HepG2 (cell line): ENCODE measurements at regions not wholly inside any gene's neighbourhood (a gene's known extent, or its start where the extent isn't known, plus 50 kb on each side); places are given as distances from the start of the nearest gene placed in this dataset.

Experiments
- ATAD3A ChIP-seq: sonication (generic); formaldehyde crosslinking; IDR thresholded peaks from 2 replicates; pipeline ENCODE4 v1.4.0; 2020; ENCODE audit warnings: missing genetic modification reagents
- IKZF1 ChIP-seq: fragments of 450-650 bp; IDR thresholded peaks from 2 replicates; pipeline ENCODE4 v1.7.1; 2016
- KLF12 ChIP-seq: sonication (generic); formaldehyde crosslinking; IDR thresholded peaks from 2 replicates; pipeline ENCODE4 v1.4.0; 2020; ENCODE audit warnings: missing genetic modification reagents, borderline replicate concordance
- MATR3 ChIP-seq: sonication (generic); formaldehyde crosslinking; IDR thresholded peaks from 2 replicates; pipeline ENCODE4 v1.4.0; 2020; ENCODE audit warnings: missing genetic modification reagents
- MEF2D ChIP-seq: sonication (generic); formaldehyde crosslinking; IDR thresholded peaks from 2 replicates; pipeline ENCODE4 v1.5.1; 2020; ENCODE audit warnings: mild to moderate bottlenecking, missing genetic modification reagents
- MYNN ChIP-seq: sonication (generic); formaldehyde crosslinking; IDR thresholded peaks from 2 replicates; pipeline ENCODE4 v1.4.0; 2020; ENCODE audit warnings: mild to moderate bottlenecking, low read depth, missing genetic modification reagents
- NKX3-1 ChIP-seq: sonication (generic); formaldehyde crosslinking; IDR thresholded peaks from 2 replicates; pipeline ENCODE4 v1.5.0; 2020; ENCODE audit warnings: missing genetic modification reagents
- SIX4 ChIP-seq: sonication (generic); formaldehyde crosslinking; IDR thresholded peaks from 2 replicates; pipeline ENCODE4 v1.4.0; 2020; ENCODE audit warnings: missing genetic modification reagents
- SP140L ChIP-seq: sonication (generic); formaldehyde crosslinking; IDR thresholded peaks from 2 replicates; pipeline ENCODE4 v1.4.0; 2020; ENCODE audit warnings: missing genetic modification reagents, borderline replicate concordance
- TCF12 ChIP-seq, 2 experiments: fragments of 450-650 bp in 1 of 2; sonication (generic) in 1 of 2; formaldehyde crosslinking in 1 of 2; IDR thresholded peaks; 2 replicates each; pipeline versions ENCODE4 v1.6.1 to v1.8.0; 2017 to 2022; ENCODE audit warnings: antibody characterized with exemption in 1 of 2, mild to moderate bottlenecking in 1 of 2, missing genetic modification reagents in 1 of 2, moderate library complexity in 1 of 2
- U2AF2 ChIP-seq: fragments of 200-400 bp; formaldehyde crosslinking; IDR thresholded peaks from 2 replicates; pipeline ENCODE4 v1.6.1; 2017; ENCODE audit warnings: low read depth, mild to moderate bottlenecking, low read length
- ZMAT5 ChIP-seq: sonication (generic); formaldehyde crosslinking; IDR thresholded peaks from 2 replicates; pipeline ENCODE4 v1.5.0; 2020; ENCODE audit warnings: mild to moderate bottlenecking, low read depth, missing genetic modification reagents, borderline replicate concordance
- ZNF512B ChIP-seq: sonication (generic); formaldehyde crosslinking; IDR thresholded peaks from 2 replicates; pipeline ENCODE4 v1.5.1; 2020; ENCODE audit warnings: missing genetic modification reagents, mild to moderate bottlenecking, borderline replicate concordance
- ZNF552 ChIP-seq: sonication (generic); formaldehyde crosslinking; IDR thresholded peaks from 2 replicates; pipeline ENCODE4 v1.9.0; 2022; ENCODE audit warnings: missing genetic modification reagents, mild to moderate bottlenecking, borderline replicate concordance
- ZNF7 ChIP-seq: IDR thresholded peaks from 2 replicates; pipeline ENCODE4 v1.6.1; 2016; ENCODE audit warnings: missing biosample characterization, missing genetic modification reagents
- ZNF720 ChIP-seq: sonication (generic); formaldehyde crosslinking; IDR thresholded peaks from 2 replicates; pipeline ENCODE4 v1.4.0; 2020; ENCODE audit warnings: missing genetic modification reagents
- ZNF776 ChIP-seq: sonication (generic); formaldehyde crosslinking; IDR thresholded peaks from 2 replicates; pipeline ENCODE4 v1.4.0; 2020; ENCODE audit warnings: mild to moderate bottlenecking, missing genetic modification reagents
- TF ChIP-seq, protein P1 (sequence below): sonication (generic); formaldehyde crosslinking; IDR thresholded peaks from 2 replicates; pipeline ENCODE4 v1.4.0; 2020; ENCODE audit warnings: missing genetic modification reagents
- TF ChIP-seq, protein P2 (sequence below): sonication (generic); formaldehyde crosslinking; IDR thresholded peaks from 2 replicates; pipeline ENCODE4 v1.4.0; 2020; ENCODE audit warnings: missing genetic modification reagents
- TF ChIP-seq, protein P3 (sequence below): sonication (generic); formaldehyde crosslinking; IDR thresholded peaks from 2 replicates; pipeline ENCODE4 v1.4.0; 2020; ENCODE audit warnings: missing genetic modification reagents
- TF ChIP-seq, protein P4 (sequence below): sonication (generic); formaldehyde crosslinking; IDR thresholded peaks from 2 replicates; pipeline ENCODE4 v1.9.0; 2021; ENCODE audit warnings: missing genetic modification reagents, borderline replicate concordance
- TF ChIP-seq, protein P5 (sequence below): sonication (generic); formaldehyde crosslinking; IDR thresholded peaks from 2 replicates; pipeline ENCODE4 v1.9.0; 2021; ENCODE audit warnings: missing genetic modification reagents, mild to moderate bottlenecking, borderline replicate concordance

- TF ChIP-seq ZNF776 (CRISPR knock-in tag) (no peak), NKX3-1 (CRISPR knock-in tag) (no peak), SP140L (no peak), MYNN (CRISPR knock-in tag) (no peak), SIX4 (no peak), ZNF7 (CRISPR knock-in tag) (no peak), ZNF552 (CRISPR knock-in tag) (no peak), ATAD3A (CRISPR knock-in tag) (no peak), MATR3 (CRISPR knock-in tag) (no peak), U2AF2 (no peak), IKZF1 (no peak), MEF2D (CRISPR knock-in tag) (0 out of 2 replicates have a peak, but pooled peaks have one; percentile 17), KLF12 (CRISPR knock-in tag) (no peak), ZNF720 (CRISPR knock-in tag) (no peak), ZNF512B (CRISPR knock-in tag) (no peak), ZMAT5 (CRISPR knock-in tag) (no peak), TCF12 (IDR thresholded peaks at IDR 0.05) (no peak), TCF12 (CRISPR knock-in tag; IDR thresholded peaks at IDR 0.05) (no peak)
- TF ChIP-seq, protein P1, sequence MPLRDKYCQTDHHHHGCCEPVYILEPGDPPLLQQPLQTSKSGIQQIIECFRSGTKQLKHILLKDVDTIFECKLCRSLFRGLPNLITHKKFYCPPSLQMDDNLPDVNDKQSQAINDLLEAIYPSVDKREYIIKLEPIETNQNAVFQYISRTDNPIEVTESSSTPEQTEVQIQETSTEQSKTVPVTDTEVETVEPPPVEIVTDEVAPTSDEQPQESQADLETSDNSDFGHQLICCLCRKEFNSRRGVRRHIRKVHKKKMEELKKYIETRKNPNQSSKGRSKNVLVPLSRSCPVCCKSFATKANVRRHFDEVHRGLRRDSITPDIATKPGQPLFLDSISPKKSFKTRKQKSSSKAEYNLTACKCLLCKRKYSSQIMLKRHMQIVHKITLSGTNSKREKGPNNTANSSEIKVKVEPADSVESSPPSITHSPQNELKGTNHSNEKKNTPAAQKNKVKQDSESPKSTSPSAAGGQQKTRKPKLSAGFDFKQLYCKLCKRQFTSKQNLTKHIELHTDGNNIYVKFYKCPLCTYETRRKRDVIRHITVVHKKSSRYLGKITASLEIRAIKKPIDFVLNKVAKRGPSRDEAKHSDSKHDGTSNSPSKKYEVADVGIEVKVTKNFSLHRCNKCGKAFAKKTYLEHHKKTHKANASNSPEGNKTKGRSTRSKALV (CRISPR knock-in tag), result no peak
- TF ChIP-seq, protein P2, sequence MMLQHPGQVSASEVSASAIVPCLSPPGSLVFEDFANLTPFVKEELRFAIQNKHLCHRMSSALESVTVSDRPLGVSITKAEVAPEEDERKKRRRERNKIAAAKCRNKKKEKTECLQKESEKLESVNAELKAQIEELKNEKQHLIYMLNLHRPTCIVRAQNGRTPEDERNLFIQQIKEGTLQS (CRISPR knock-in tag), result no peak
- TF ChIP-seq, protein P3, sequence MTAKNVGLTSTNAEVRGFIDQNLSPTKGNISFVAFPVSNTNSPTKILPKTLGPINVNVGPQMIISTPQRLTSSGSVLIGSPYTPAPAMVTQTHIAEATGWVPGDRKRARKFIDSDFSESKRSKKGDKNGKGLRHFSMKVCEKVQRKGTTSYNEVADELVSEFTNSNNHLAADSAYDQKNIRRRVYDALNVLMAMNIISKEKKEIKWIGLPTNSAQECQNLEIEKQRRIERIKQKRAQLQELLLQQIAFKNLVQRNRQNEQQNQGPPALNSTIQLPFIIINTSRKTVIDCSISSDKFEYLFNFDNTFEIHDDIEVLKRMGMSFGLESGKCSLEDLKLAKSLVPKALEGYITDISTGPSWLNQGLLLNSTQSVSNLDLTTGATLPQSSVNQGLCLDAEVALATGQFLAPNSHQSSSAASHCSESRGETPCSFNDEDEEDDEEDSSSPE (CRISPR knock-in tag), result no peak
- TF ChIP-seq, protein P4, sequence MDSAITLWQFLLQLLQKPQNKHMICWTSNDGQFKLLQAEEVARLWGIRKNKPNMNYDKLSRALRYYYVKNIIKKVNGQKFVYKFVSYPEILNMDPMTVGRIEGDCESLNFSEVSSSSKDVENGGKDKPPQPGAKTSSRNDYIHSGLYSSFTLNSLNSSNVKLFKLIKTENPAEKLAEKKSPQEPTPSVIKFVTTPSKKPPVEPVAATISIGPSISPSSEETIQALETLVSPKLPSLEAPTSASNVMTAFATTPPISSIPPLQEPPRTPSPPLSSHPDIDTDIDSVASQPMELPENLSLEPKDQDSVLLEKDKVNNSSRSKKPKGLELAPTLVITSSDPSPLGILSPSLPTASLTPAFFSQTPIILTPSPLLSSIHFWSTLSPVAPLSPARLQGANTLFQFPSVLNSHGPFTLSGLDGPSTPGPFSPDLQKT (CRISPR knock-in tag), result no peak
- TF ChIP-seq, protein P5, sequence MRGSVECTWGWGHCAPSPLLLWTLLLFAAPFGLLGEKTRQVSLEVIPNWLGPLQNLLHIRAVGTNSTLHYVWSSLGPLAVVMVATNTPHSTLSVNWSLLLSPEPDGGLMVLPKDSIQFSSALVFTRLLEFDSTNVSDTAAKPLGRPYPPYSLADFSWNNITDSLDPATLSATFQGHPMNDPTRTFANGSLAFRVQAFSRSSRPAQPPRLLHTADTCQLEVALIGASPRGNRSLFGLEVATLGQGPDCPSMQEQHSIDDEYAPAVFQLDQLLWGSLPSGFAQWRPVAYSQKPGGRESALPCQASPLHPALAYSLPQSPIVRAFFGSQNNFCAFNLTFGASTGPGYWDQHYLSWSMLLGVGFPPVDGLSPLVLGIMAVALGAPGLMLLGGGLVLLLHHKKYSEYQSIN (CRISPR knock-in tag), result no peak
These were observed 307.7 kb upstream of the ARSJ start (continued) for GRCh38 chr4:114287079-114287696.
